NCI-H187 treated with DMSO at 0.1 percent for 48 hours (cell line): ENCODE measurements at regions not wholly inside any gene's neighbourhood (a gene's known extent, or its start where the extent isn't known, plus 50 kb on each side); places are given as distances from the start of the nearest gene placed in this dataset.
"Not testable (repeated sequence)": the region's sequence is repeated elsewhere in the genome, so short reads cannot be mapped to it uniquely, and the experiment has no call there.

ENCODE experiments used
- DNase-seq: peaks from one replicate; lab custom pipeline; 2025; lab: John Stamatoyannopoulos, UW

- DNase-seq = no peak
Measured at GRCh38 chr12:13562915-13563742, 366.6 kb downstream of the EMP1 start.

DNA sequence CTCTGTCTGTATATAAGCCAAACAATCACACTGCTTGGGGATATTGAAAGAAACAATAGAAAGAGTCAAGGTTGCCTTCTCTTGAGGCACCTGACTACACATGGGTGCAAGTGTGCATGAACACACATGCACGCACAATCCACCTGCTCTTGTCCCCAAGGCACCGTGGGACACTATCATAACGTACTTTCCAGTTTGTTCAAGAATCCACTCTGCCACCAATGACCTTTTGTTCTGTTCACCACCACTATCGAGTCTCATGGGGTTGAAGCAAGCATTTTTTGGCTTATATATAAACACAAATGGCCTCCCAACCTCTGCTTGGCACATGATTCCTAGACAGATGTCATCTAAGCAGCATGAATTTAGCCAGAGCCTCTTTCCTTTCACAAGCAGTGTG, 365.4 kb downstream of the EMP1 start:
- no peak for DNase-seq

DNA sequence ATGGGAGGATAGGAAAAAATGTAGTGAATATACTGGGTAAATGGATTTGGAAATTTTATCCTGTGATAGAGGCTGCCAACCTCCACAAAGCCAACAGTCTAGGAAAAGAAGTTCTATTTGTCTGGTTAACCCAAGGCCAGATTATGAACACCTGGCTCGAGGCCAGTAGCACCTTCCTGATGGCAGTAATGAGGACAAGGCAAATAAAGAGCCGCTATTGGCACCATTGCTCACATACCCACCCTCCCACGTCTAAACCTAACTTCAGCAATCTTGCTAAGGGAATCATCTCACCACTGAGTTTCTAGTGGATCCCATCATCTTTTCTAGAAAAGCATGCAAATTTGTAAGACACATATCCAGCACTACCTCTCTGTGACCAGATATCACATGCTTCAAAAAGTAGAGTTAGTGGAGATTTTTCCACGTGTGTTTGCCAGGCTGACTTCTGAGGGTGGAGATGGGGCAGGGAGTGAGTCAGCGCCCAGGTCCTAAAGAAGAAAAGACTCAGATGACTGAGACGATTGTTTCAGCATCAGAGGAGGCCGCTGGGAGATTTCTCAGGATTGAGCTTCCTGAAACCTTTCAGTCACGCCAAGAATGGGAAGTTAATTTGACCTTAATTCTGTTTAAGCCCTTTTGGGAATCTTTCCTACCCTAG, 362.9 kb downstream of the EMP1 start:
- DNase-seq = no peak

- DNase-seq = no peak
Measured at GRCh38 chr12:13552830-13553229, 356.3 kb downstream of the EMP1 start.

GRCh38 chr12:13547283-13547682, 350.8 kb downstream of the EMP1 start:
- DNase-seq = no peak

- DNase-seq = no peak
Measured at GRCh38 chr12:13546231-13546630, 349.7 kb downstream of the EMP1 start.

DNA sequence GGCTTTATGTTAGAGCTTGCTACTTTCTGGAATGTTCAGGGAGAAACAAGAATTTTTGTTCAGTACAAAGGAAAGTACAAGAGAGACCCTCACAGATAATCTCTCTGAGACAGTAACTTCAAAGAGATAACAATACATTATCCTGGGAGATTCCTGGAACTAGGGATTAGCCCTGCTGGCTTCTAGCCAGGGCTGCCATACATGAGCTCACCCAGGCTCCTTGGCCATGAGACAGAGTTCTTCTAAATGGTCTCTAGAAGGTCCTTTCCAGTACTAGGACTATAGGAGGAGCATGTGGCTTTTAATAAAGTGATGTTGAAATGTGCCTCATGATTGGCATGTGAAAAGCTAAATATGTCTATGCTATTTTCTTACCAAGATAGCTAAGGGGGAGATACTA, 342.5 kb downstream of the EMP1 start:
- no peak for DNase-seq

- DNase-seq = no peak
Measured at GRCh38 chr12:13538136-13538535, 341.6 kb downstream of the EMP1 start.

DNA sequence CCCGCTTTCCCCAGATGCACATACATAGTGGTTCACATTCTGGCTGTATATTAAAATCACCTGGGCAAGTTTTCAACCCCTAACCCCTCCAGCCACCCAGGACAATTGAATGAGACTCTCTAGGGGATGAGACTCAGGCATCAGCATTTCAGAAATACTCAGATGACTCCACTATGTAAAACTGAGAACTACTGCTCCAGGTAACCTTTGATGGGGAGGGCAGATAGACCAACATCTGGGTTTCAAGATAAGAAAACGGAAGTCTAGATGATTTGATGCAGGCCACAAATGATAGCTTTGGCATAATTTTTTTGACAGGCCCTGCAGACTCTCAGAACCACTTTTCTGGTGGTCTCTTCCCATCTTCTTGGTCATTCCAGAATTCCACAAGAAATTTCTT, 341.1 kb downstream of the EMP1 start:
- DNase-seq = no peak

GRCh38 chr12:13536219-13536910, 339.8 kb downstream of the EMP1 start:
- DNase-seq = no peak

- DNase-seq = no peak
Measured at GRCh38 chr12:13534645-13535398, 338.3 kb downstream of the EMP1 start.

GRCh38 chr12:13534242-13534641, 337.7 kb downstream of the EMP1 start:
- DNase-seq = no peak

DNA sequence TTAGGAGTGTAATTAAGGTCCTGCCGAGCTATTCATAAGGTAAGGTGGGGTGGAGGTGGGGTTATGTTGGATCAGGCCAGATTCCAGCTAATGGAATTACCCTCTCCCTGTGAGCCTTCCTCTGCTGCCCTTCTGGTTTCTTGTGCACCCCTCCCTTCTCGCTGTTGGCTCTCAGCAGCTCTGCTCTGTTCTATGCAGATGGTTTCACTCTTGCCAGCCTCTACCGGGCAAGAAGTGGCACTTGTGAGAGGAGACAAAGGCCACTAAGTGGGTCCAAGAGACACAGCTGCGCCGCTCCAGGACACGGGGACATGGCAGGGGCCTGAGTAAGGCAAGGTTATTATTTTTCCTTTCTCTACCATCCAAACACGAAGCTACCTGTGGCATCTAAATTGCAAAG, 334.4 kb downstream of the EMP1 start:
- peak; percentile 39 for DNase-seq

DNA sequence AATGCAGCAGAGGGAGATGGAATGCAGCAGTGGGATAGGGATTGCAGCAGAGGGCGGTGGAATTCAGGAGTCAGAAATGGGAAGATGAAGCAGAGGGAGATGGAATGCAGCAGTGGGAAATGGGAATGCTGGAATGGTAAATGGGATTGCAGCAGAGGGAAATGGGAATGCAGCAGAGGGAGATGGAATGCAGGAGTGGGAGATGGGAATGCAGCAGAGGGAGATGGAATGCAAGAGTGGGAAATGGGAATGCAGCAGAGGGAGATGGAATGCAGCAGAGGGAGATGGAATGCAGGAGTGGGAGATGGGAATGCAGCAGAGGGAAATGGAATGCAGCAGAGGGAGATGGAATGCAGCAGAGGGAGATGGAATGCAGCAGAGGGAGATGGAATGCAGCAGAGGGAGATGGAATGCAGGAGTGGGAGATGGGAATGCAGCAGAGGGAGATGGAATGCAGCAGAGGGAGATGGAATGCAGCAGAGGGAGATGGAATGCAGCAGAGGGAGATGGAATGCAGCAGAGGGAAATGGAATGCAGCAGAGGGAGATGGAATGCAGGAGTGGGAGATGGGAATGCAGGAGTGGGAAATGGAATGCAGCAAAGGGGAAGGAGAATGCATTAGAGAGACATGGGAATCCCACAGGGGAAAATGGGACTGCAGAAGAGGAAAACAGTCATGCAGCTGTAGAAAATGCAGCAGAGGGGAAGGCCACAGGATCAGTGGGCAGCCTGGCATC, 329.8 kb downstream of the EMP1 start:
- DNase-seq = not testable (repeated sequence)

GRCh38 chr12:13523536-13524307, 327.2 kb downstream of the EMP1 start:
- no peak for DNase-seq

- DNase-seq = not testable (repeated sequence)
Measured at GRCh38 chr12:13518034-13518433, 321.5 kb downstream of the EMP1 start.

- DNase-seq = no peak
Measured at GRCh38 chr12:13509740-13510139, 313.2 kb downstream of the EMP1 start.

DNA sequence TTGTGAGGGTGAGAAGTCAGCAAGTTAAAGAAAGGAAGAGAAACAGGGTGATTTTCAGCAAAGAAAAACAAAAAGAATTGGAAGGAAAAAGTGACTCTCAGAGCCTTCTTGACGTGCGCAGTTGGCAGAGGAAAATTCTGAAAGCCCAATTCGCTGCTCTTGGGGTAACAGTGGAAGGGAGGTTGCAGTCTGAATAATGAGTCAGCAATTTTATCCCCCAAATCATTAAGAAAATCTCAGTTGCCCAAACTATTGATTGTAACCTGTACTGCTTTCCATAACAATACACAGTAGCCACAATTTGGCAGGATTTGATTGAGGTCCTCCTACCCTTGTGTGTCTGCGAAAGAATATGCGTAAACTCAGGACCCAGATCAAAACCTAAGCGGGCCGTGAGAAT, 309.1 kb downstream of the EMP1 start:
- DNase-seq = no peak

GRCh38 chr12:13505224-13505623, 308.7 kb downstream of the EMP1 start:
- no peak for DNase-seq

GRCh38 chr12:13504736-13505135, 308.2 kb downstream of the EMP1 start:
- DNase-seq = no peak

GRCh38 chr12:13504074-13504473, 307.5 kb downstream of the EMP1 start:
- no peak for DNase-seq
